HG03066 (cell line): ENCODE measurements at regions not wholly inside any gene's neighbourhood (a gene's known extent, or its start where the extent isn't known, plus 50 kb on each side); places are given as distances from the start of the nearest gene placed in this dataset.
A peak's percentile ranks its signal among the peaks of the same experiment; 100 is the strongest.
"Not testable (repeated sequence)": the region's sequence is repeated elsewhere in the genome, so short reads cannot be mapped to it uniquely, and the experiment has no call there.

Source experiments
- ATAC-seq: cut with Tn5 transposase; IDR thresholded peaks from one replicate; pipeline ENCODE4 v1.9.1; 2021; ENCODE audit warnings: low read depth; ENCODE audit not compliant: unreplicated experiment

DNA sequence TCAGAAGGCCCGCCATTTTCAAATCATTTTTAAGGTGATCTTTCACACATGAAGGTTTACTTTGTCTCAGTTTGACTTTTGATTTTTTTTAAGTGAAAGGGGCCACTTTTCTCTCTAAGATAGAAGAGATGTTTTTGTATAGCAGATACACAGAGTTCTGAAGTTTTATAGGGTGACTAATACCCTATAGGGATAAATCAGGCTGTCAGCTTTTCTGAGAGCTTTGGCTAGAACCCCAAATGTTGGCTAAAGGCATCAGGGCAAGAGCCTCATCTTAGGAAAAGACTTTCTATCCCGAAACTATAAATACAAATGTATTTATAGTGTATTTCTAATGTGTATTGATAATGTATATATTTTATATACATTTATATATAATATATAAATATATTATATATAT lies 181.4 kb downstream of the TBX18 start:
- no peak for ATAC-seq

- ATAC-seq, result no peak
These were observed 182.7 kb downstream of the TBX18 start for GRCh38 chr6:84581494-84582259.

DNA sequence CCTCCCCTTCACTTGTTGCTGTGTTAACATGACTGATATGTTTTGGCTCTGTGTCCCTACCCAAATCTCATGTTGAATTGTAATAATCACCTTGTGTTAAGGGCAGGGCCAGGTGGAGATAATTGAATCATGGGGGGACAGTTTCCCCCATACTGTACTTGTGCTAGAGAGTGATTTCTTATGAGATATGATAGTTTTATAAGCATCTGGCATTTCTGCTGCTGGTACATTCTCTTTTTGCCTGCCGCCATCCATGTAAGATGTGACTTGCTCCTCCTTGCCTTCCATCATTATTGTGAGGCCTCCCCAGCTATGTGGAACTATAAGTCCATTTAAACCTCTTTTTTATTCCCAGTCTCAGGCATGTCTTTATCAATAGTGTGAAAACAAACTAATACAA lies 185.0 kb downstream of the TBX18 start:
- ATAC-seq, result no peak

DNA sequence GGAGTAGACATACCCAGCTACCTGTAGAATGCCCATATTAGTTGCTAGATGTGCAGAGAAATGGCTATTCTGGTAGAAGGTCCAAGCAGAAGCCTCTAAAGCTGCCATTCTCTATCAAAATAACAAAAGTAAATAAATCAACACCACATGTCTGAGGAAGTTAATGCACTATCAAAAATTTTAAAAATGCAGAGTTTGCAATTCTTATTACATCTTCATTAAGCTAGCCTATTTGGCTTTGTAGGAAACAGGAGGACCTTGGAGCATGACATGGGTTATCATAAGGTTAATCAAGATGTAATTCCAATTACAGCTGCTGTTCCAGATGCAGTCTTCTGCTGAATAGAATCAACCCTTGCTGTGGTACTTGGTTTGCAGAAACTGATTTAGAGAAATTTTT lies 188.4 kb downstream of the TBX18 start:
- ATAC-seq, result no peak

- peak; percentile 85 for ATAC-seq
These were observed 189.1 kb downstream of the TBX18 start for GRCh38 chr6:84575264-84575663.

DNA sequence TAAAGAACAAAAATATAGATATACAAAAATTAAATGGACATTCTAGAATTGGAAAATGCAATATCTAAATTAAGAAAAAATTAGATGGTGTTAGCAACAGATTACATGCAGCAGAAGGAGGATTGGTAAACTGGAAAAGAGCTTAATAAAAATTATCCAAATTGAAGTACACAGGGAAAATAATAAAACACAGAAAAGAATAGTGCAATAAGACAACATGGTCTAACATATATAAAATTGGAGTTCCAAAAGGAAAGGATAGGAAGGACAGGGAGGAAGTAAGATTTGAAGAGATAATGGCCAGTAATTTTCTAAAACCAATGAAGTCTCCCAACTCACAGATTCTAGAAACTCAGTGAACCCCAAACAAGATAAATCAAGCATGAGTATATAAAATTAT lies 194.5 kb downstream of the TBX18 start:
- no peak for ATAC-seq

GRCh38 chr6:84568971-84569370 lies 195.4 kb downstream of the TBX18 start:
- ATAC-seq, result no peak

DNA sequence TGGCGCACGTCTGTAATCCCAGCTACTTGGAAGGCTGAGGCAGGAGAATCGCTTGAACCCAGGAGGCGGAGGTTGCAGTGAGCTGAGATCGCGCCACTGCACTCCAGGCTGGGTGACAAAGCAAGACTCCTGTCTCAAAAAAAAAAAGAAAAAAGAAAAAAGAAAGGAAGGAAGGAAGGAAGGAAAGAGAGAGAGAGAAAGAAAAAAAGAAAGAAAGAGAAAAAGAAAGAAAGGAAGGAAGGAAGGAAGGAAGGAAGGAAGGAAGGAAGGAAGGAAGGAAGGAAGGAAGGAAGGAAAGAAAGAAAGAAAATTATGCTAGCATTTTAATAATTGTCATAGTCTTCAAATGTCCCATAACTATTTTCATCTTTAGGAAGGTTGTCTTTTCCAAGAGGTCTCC lies 198.7 kb downstream of the TBX18 start:
- ATAC-seq, result not testable (repeated sequence)

DNA sequence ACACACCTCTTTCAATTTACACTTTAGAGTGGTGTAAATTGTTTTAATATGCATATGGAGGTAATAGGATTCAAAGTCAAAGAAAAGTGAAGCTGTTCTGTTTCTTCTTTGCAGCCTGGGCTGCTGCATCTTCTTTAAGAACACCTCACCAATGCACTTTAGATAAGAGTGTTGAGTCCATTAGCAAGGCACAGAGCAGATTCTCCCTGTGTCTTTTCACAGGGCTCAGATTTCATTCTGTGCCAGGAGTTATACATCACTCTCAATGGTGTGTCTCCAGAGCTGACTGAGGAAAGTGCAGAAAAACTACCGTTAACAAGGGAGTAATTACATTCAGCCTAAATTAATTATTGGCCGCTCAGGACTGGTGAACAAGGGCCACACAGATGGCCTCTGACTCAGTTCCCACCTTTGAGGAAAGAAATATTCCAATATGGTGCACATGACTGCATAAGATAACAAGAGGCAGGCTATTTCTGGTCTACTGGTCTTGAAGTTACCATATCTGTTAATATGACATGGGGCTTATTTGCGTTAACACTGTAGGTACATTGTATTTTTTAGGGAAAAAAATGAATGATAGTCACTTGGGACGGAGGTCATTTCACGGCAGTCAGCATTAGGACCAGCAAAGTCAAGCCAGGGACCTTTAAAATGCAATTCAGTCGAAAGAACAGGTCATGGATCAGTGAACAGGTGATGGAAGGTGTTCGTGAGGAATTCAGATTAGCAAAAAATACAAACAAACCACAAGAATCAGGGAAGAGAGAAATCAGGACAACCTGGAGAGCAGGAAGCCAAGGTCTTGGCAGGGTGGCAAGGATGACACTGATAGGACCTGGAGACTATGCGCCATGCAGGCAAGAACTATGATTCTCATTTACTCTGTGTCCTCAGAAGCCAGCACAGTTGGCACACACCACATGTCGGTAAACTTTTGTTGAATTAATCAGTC lies 203.7 kb downstream of the TBX18 start:
- ATAC-seq, result no peak

DNA sequence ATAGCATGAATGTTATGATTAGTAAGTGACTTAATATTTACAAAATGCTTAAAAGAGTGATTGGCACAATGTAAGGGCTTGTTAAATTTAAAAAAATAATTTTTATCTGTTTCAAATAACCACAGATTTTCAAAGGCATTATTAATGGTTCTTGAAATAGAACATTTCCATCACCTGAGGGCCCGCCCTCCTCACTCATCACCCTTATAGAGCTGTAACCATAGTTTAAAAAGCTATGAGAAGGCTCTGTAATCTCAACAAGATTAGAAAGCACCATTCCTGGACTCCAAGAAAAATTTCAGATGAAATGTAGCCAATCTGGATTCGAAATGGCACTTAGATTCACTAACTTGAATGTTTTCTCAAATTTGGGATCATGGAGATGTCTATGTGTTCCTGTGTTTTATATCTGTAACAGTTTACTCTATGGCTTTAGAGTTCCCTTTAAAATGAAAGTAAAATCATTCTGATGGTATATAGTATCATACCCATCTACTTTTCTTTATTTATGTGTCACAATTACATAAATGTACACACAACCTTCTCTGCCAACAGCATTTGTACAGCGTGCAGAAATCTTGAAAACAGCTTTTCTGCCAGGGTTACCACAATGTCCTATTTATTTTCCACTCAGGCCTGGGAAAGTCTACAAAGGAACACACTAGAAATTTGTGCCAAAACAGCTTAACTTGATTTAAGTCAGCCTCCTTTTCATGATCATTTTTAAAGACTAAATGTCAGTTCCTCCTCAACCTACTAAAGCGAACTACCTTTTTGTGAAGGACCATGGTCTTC lies 207.7 kb downstream of the TBX18 start:
- ATAC-seq, result no peak

- no peak for ATAC-seq
These were observed 209.7 kb downstream of the TBX18 start for GRCh38 chr6:84554706-84555105.

DNA sequence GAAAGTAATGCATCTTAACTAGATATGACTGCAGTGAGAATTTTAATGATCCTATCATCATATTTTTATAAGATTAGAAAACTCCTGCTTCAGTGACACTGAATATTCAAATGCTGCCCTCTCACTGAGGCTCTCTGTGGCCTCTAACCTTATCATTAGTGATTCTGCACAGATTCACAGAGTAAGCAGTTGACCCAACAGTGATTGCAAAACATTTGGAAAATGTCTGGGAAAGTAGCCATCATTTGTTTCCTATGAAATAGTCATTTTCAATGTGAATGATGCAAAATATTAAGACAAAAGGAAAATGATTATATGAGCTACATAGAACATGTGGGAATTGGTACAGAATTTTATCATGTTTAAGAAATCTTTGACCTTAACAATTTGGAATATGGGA lies 210.3 kb downstream of the TBX18 start:
- no peak for ATAC-seq

DNA sequence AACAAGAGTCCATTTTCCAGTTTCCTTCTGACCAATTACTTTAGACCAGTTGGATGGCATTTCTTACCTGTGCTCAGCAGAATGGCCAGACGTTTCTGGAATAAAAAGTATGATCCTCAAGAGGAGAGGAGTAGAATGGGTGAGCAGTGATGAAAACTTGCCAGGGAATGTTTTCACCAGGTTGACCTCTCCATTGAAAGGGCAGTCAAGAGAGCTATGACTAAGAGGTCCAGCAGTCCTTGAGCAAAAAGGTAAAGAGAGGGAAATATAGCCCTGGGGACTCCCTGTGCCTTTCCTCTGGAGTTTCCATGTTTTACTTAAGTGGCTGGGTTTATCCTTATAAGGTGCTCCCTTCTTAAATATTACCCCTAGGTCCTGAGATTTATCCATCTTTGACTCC lies 210.9 kb downstream of the TBX18 start:
- no peak for ATAC-seq

DNA sequence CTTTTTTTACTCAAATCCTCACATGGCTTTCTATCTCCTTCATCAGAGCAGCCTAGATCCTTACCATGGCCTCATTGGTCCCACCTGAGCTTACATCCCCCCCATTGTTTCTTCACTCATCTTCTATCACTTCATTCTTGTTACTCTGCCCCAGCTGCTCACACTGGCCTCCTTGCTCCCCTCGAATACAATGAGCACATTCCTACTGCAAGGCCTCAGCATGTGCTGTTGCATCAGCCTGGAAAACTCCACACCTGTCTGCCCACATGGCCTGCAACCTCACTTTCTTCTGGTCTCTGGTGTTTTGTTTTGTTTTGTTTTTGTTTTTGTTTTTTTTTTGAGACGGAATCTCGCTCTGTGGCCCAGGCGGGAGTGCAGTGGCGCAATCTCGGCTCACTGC lies 212.6 kb downstream of the TBX18 start:
- ATAC-seq, result no peak

GRCh38 chr6:84549917-84550316 lies 214.5 kb downstream of the TBX18 start:
- no peak for ATAC-seq

DNA sequence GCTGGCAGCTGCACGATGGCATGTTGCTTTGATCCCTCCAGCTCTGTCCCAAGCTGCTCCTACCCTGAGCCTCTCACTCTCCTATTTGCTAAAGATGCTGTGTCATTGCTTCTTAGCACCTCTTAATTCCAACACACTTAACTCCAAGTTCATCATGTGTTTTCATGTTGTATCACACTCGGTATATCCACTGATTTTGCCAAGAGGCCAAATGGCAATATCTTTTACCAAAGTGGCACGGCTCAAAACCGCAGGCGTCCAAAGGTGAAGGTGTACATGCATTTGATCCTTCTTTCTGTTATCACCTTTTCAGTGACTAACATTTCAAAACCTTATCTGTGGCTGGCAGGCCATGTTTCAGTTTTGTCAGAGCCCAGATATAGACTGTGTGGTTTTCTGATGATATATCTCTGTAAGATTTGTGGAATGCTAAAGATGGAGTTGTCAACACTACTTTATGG lies 217.0 kb downstream of the TBX18 start:
- no peak for ATAC-seq

DNA sequence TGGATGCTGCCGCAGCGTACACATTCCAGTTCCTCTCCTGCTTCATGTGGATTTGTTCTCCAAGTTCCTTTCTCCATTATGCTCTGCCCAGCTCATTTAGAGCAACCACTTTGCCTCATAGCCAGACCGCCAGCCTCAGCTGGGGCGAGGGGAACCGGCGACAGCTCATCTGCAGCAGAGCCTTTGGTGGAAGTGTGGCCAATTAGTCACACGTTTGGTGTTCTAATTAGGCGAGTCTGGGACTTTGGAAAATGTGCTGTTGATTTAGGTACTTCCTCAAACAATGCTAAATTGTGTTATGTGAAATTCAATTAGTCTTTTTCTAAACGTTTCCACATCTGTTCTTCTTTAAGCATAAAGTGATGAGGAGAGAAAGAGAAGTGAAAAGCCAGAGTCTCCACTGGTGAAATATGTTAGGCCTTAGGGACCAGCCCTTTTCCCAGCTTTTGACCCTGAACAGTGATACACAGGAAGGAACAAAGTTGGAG lies 217.9 kb downstream of the TBX18 start:
- no peak for ATAC-seq

DNA sequence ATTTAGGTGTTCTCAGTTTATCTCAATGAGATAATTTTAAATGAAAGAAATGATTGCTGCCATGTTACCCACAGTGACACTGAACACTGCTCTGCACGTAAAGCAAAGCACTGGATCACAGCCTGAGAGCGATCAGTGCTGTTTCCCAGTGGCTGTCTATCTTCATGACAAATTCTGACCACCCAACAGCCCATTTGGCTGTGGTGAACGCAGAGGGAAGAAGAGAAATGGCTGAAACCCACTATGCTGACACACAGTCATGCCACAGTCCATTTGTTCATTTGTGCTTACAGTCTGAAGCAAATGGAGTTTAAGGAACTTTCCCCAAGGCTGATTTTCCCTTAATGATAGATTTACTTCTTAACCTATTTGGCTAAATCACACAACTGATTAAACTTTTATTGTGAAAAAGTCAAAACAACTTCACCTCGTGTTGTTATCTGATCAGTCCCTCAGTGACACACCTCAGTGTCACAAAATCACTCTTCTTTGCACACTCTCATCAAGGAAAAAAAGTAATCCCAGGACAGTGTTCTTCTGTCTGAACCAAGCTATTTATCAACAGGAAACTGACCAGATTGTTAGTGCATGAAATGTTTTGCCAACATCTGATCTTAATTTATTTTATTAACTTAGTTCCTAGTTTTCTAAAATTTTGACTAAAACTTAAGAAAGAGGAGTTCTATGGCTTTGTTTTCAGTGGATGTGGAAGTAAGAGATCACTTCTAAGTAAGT lies 225.1 kb downstream of the TBX18 start:
- ATAC-seq, result no peak

DNA sequence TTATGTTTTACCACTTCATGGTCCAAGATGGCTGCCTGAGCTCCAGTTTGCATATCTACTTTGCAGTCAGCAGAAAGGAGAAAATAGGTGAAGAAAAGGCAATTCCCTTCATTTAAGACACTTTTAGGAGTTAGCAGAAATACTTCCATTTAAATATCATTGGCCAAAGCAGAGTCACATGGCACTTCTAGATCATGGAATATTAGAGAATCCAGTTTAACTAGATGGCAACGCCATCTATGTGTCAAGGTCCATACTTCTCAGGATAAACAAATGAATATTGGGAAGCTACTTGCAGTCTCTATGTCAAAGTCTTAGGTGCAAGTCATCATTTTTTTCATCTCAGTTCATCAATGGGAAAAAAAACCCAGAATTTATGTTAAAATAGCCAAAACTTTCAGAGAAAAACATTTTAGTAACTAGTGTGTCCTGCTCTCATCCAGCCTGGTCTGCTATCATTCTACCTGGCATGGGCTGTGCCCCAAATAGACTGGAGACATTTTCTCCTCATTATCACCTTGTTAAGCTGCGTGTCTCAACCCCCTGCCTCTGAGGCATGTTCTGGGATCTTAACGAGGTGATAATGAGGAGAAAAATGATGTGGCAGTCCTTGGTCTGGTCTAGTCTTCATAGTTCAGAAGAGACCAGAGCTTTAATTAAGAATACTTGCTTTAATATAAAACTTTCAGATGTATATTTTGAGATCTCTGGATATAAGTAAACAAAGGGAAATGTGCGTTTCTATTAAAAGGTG lies 227.3 kb downstream of the TBX18 start:
- ATAC-seq, result no peak
